DND-41 (cell line): ENCODE measurements at regions not wholly inside any gene's neighbourhood (a gene's known extent, or its start where the extent isn't known, plus 50 kb on each side); places are given as distances from the start of the nearest gene placed in this dataset.

Source experiments
- CTCF ChIP-seq: IDR thresholded peaks from 2 replicates; pipeline ENCODE4 v1.5.1; 2012; ENCODE audit warnings: borderline replicate concordance, low read length, moderate library complexity, mild to moderate bottlenecking; ENCODE audit not compliant: poor library complexity, severe bottlenecking; ENCODE audit errors: extremely low read depth
- EZH2 ChIP-seq: IDR thresholded peaks from 3 replicates; pipeline ENCODE4 v1.6.1; 2012; ENCODE audit warnings: borderline replicate concordance, low read depth, mild to moderate bottlenecking, moderate library complexity, low read length, inconsistent platforms; ENCODE audit not compliant: severe bottlenecking

DNA sequence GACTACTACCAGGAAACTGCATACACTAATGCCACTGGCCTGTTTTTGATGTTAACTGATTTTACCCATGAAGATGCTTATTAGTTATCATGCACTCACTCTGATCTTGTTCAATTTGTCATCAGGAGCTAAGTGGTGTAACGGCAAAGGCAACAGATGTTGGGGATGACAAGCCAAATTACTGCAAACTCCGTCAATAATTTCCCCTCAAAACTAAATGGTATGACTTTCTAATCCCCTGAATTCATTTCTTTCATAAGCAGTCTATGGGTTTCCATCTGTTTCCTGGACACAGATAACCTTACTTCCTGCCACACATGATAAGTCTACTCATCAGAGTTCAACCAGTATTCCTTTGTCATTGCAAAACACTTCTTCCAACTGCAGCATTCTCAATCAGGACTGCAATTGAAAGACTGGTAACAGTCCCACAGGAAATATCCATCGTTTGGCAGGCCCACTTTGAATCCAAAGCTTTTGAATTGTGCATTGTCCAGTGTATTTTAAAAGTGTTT, 96.2 kb upstream of the SMC2 start:
- TF ChIP-seq CTCF (no peak), EZH2 (no peak)
